Activated T-helper 2 cell treated with anti-CD3 and anti-CD28 coated beads, Interferon-gamma antibody, Interleukin-2, Interleukin-4, amounts not matched to agents 10 μg/mL and 5 μg/mL and 100 μg/mL, durations not matched to agents 14 hours and 24 hours and 36 hours (primary cell): ENCODE measurements at regions not wholly inside any gene's neighbourhood (a gene's known extent, or its start where the extent isn't known, plus 50 kb on each side); places are given as distances from the start of the nearest gene placed in this dataset.

Experiments
- DNase-seq: peaks from one replicate; pipeline ENCODE4 v3.0.0; 2021; ENCODE audit warnings: low spot score
- H3K27ac Mint-ChIP-seq: one replicate; pipeline ENCODE4 v1.8.0; 2021; ENCODE audit warnings: mixed read lengths
- H3K27me3 Mint-ChIP-seq: one replicate; pipeline ENCODE4 v1.8.0; 2021; ENCODE audit warnings: low read depth, mixed read lengths
- H3K36me3 Mint-ChIP-seq: one replicate; pipeline ENCODE4 v1.8.0; 2021; ENCODE audit warnings: low read depth, mixed read lengths
- H3K4me1 Mint-ChIP-seq: one replicate; pipeline ENCODE4 v1.8.0; 2021; ENCODE audit warnings: low read depth, mixed read lengths
- H3K4me3 Mint-ChIP-seq: one replicate; pipeline ENCODE4 v1.8.0; 2021; ENCODE audit warnings: low read depth, mild to moderate bottlenecking, moderate library complexity, mixed read lengths
- H3K9me3 Mint-ChIP-seq: one replicate; pipeline ENCODE4 v1.8.0; 2021; ENCODE audit warnings: mixed read lengths
- intact Hi-C: fragments of 100-400 bp; cut with micrococcal nuclease; formaldehyde crosslinking; loops from one replicate; pipeline ENCODE4 v1.15.1; 2023

GRCh38 chr4:22874334-22874912, 181.7 kb downstream of the GBA3 start:
- H3K4me1 Mint-ChIP-seq = no peaks in the 10 kb centered on the region
- DNase-seq = no peak
- intact Hi-C loops = no loop called here
- H3K4me3 Mint-ChIP-seq = no peak overlapping the region
- no peaks in the 10 kb centered on the region for H3K27me3 Mint-ChIP-seq
- H3K9me3 Mint-ChIP-seq = no peaks in the 10 kb centered on the region
- no peak overlapping the region for H3K27ac Mint-ChIP-seq
- H3K36me3 Mint-ChIP-seq = no peaks in the 10 kb centered on the region

GRCh38 chr4:22873899-22874298, 181.2 kb downstream of the GBA3 start:
- Mint-ChIP-seq H3K27ac (no peak overlapping the region), H3K36me3 (no peaks in the 10 kb centered on the region), H3K9me3 (no peaks in the 10 kb centered on the region), H3K27me3 (no peaks in the 10 kb centered on the region), H3K4me3 (no peak overlapping the region), H3K4me1 (no peaks in the 10 kb centered on the region)
- intact Hi-C loops = no loop called here
- no peak for DNase-seq

DNA sequence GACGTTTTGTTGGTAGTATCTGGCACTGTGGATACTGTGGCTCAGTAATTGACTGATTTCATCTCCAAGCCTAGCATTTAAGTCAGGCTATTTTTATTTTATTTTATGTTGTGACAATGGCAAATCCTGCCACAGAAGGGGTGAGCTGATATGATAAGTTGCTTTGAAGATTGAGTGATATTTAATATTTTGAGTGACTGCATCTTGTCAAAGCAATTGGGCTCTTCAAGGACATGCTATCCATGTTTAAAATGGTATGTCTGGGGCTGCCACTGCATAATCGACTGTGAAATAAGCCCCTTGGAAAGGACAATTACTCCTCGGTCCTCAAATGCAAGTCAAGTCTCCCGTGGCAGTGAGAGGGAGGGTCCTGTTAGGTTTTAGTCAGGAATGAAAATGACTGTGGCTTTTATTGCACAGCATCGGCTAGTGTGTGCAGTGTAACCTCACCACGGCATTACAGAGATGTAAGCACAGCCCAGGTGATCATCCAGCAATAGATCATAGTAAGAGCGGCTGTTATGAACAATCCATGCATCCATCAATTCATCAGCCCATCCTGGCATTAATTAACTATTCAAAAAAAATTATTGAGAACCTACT, 178.2 kb downstream of the GBA3 start:
- no peak overlapping the region for H3K4me3 Mint-ChIP-seq
- intact Hi-C loops = no loop called here
- no peaks in the 10 kb centered on the region for H3K36me3 Mint-ChIP-seq
- no peaks in the 10 kb centered on the region for H3K9me3 Mint-ChIP-seq
- H3K4me1 Mint-ChIP-seq = no peaks in the 10 kb centered on the region
- no peak overlapping the region for H3K27ac Mint-ChIP-seq
- no peak for DNase-seq
- no peaks in the 10 kb centered on the region for H3K27me3 Mint-ChIP-seq

GRCh38 chr4:22869235-22869634, 176.5 kb downstream of the GBA3 start:
- Mint-ChIP-seq H3K27me3 (no peaks in the 10 kb centered on the region), H3K9me3 (no peaks in the 10 kb centered on the region), H3K4me1 (no peaks in the 10 kb centered on the region), H3K4me3 (no peak overlapping the region), H3K36me3 (no peaks in the 10 kb centered on the region), H3K27ac (no peak overlapping the region)
- intact Hi-C loops = no loop called here
- DNase-seq = no peak
